ENCODE measurements at regions not wholly inside any gene's neighbourhood (a gene's known extent, or its start where the extent isn't known, plus 50 kb on each side); places are given as distances from the start of the nearest gene placed in this dataset.

DNA sequence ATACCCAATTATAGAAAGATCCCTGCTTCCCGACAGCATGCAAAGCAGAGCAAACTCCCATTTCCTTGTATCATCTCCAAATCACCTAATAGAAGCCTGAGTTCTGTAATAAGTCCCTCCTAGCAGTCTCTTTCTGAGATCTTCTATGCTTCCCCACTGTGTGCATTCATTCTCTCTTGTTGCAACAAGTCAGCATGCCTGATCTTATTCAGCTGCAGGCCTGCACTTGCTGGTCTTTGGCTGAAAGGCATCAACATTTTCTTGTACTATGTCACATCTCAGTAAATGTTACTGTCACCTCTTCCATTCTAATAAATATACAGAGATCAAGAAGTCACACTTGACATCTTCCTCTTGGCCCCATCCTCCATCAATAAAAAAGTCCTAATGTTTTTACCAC, 449.9 kb upstream of the MEX3C start:
- BruUV-seq (replicated peaks) = no TSS peak
- in situ Hi-C loops (cut with MboI) = no loop called here
- CTCF ChIA-PET (ENCODE audit: low intra/inter-chr PET ratio) = no interaction called here

DNA sequence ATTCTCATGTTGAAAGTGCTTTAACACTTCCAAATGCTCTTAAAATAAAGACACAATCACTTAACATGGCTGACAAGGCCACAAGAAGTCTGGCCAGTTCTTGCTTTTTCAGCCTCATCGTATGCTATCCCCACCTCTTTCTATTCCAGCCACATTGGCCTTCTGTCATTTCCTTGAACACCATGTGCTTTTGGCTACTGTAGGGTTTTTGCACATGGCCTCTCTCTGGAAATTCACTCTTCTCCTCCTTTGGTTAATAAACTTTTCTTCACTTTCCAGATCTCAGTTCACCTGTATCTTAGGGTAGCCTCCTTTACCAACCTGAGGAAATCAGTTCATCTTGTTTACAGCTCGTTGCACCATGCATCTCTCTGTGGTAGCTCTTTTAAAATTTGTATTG, 450.5 kb upstream of the MEX3C start:
- in situ Hi-C loops (cut with MboI) = no loop called here
- H3K4me1 ChIP-seq (replicated peaks in 1 of 2; ENCODE audit: control insufficient read depth in 2 of 2, insufficient read depth in 2 of 2, low read length in 2 of 2) = no peaks in the 10 kb centered on the region
- no peak for TF ChIP-seq CTBP1 (IDR thresholded peaks at IDR 0.05; ENCODE audit: borderline replicate concordance)
- TF ChIP-seq ZKSCAN8 (CRISPR knock-in tag; IDR thresholded peaks at IDR 0.05) = no peak
- TF ChIP-seq NCOA6 (IDR thresholded peaks at IDR 0.05) = no peak
- TF ChIP-seq KAT8 (IDR thresholded peaks at IDR 0.05; ENCODE audit: low read depth) = no peak
- TF ChIP-seq, protein P1, sequence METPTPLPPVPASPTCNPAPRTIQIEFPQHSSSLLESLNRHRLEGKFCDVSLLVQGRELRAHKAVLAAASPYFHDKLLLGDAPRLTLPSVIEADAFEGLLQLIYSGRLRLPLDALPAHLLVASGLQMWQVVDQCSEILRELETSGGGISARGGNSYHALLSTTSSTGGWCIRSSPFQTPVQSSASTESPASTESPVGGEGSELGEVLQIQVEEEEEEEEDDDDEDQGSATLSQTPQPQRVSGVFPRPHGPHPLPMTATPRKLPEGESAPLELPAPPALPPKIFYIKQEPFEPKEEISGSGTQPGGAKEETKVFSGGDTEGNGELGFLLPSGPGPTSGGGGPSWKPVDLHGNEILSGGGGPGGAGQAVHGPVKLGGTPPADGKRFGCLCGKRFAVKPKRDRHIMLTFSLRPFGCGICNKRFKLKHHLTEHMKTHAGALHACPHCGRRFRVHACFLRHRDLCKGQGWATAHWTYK (CRISPR knock-in tag; IDR thresholded peaks at IDR 0.05) = no peak
- TF ChIP-seq MEIS2 (IDR thresholded peaks at IDR 0.05; ENCODE audit: partially characterized antibody) = no peak

More for the DNA sequence above, 449.9 kb upstream of the MEX3C start:
- H3K4me1 ChIP-seq (replicated peaks in 1 of 2; ENCODE audit: control insufficient read depth in 2 of 2, insufficient read depth in 2 of 2, low read length in 2 of 2) = no peaks in the 10 kb centered on the region
- H3K9me1 ChIP-seq (ENCODE audit: control insufficient read depth, insufficient read depth, low read length) = no peaks in the 10 kb centered on the region
- H4K20me1 ChIP-seq (replicated peaks; ENCODE audit: control insufficient read depth, insufficient read depth, low read length) = no peaks in the 10 kb centered on the region
- FAIRE-seq = no peak
- no peak for TF ChIP-seq TCF3 (CRISPR knock-in tag; IDR thresholded peaks at IDR 0.05)
- TF ChIP-seq, protein P2, sequence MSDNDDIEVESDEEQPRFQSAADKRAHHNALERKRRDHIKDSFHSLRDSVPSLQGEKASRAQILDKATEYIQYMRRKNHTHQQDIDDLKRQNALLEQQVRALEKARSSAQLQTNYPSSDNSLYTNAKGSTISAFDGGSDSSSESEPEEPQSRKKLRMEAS (CRISPR knock-in tag; IDR thresholded peaks at IDR 0.05) = no peak
- TF ChIP-seq RAD21 (CRISPR knock-in tag; conservative IDR thresholded peaks at IDR 0.05 in 1 of 2, IDR thresholded peaks at IDR 0.05 in 1 of 2) = no peak
- DNase-seq (ENCODE audit: extremely low read depth in 1 of 4, low spot score in 3 of 4) = no peak
- H3K27me3 ChIP-seq (ENCODE audit: control insufficient read depth in 2 of 2, insufficient read depth in 2 of 2, low read length in 2 of 2) = no peaks in the 10 kb centered on the region
- WGBS (ENCODE audit: insufficient coverage, low coverage, missing lambda C conversion rate) = 0% methylated on average over 1 of the region's 1 CpG
- POLR2A ChIA-PET = no interaction called here
- no peak overlapping the region for H2AFZ ChIP-seq (ENCODE audit: low read depth, low read length)
- H3K36me3 ChIP-seq (ENCODE audit: control insufficient read depth, insufficient read depth, low read length) = no peaks in the 10 kb centered on the region
- H3K9ac ChIP-seq (ENCODE audit: insufficient read depth in 1 of 2, low read depth in 2 of 2, low read length in 2 of 2) = no peak overlapping the region
- H3K4me2 ChIP-seq (ENCODE audit: insufficient read depth, low read length) = no peak overlapping the region
- H3K4me3 ChIP-seq = no peak overlapping the region
- no peak overlapping the region for H3K27ac ChIP-seq (ENCODE audit: extremely low read depth, low read depth, low read length)
- no peaks in the 10 kb centered on the region for H3K9me3 ChIP-seq (replicated peaks; ENCODE audit: control insufficient read depth, insufficient read depth, low read depth, low read length)
- intact Hi-C loops (cut with micrococcal nuclease) = no loop called here
- ATAC-seq = no peak
- H3K79me2 ChIP-seq (ENCODE audit: control insufficient read depth, insufficient read depth, low read length) = no peaks in the 10 kb centered on the region

More for the DNA sequence above, 450.5 kb upstream of the MEX3C start:
- Histone ChIP-seq H2AFZ (ENCODE audit: low read depth, low read length) (no peak overlapping the region), H3K4me3 (no peak overlapping the region), H3K4me2 (ENCODE audit: insufficient read depth, low read length) (no peak overlapping the region), H3K36me3 (ENCODE audit: control insufficient read depth, insufficient read depth, low read length) (no peaks in the 10 kb centered on the region), H3K9ac (ENCODE audit: insufficient read depth in 1 of 2, low read depth in 2 of 2, low read length in 2 of 2) (no peak overlapping the region), H3K9me1 (ENCODE audit: control insufficient read depth, insufficient read depth, low read length) (no peaks in the 10 kb centered on the region), H3K9me3 (replicated peaks; ENCODE audit: control insufficient read depth, insufficient read depth, low read depth, low read length) (no peaks in the 10 kb centered on the region), H4K20me1 (replicated peaks; ENCODE audit: control insufficient read depth, insufficient read depth, low read length) (no peaks in the 10 kb centered on the region), H3K79me2 (ENCODE audit: control insufficient read depth, insufficient read depth, low read length) (no peaks in the 10 kb centered on the region), H3K27me3 (ENCODE audit: control insufficient read depth in 2 of 2, insufficient read depth in 2 of 2, low read length in 2 of 2) (no peaks in the 10 kb centered on the region), H3K27ac (ENCODE audit: extremely low read depth, low read depth, low read length) (no peak overlapping the region)
- FAIRE-seq (no peak), ATAC-seq (no peak), DNase-seq (ENCODE audit: extremely low read depth in 1 of 4, low spot score in 3 of 4) (no peak)
- no TSS peak for BruUV-seq (replicated peaks)
- intact Hi-C loops (cut with micrococcal nuclease) = no loop called here
- ChIA-PET CTCF (ENCODE audit: low intra/inter-chr PET ratio) (no interaction called here), POLR2A (no interaction called here)
- 0% methylated on average over 2 of the region's 2 CpGs for WGBS (ENCODE audit: insufficient coverage, low coverage, missing lambda C conversion rate)

Measured in K562 (cell line).